Cardiac fibroblast (primary cell): ENCODE measurements at regions not wholly inside any gene's neighbourhood (a gene's known extent, or its start where the extent isn't known, plus 50 kb on each side); places are given as distances from the start of the nearest gene placed in this dataset.

Experiments used
- DNase-seq, 2 donors: peaks; one replicate each; pipeline versions ENCODE4 v3.0.0 to v3.0.0-alpha.2; 2010; ENCODE audit warnings: low read depth in 2 of 2
- H3K4me3 ChIP-seq, 2 donors: replicated peaks in 1 of 2; 1 replicate in 1 of 2; 2 replicates in 1 of 2; pipeline ENCODE4 v1.5.1; 2011; ENCODE audit warnings: low read depth in 2 of 2, low read length in 2 of 2, mild to moderate bottlenecking in 2 of 2, moderate library complexity in 1 of 2
- CTCF ChIP-seq: IDR thresholded peaks from one replicate; pipeline ENCODE4 v1.5.1; 2011; ENCODE audit warnings: low read depth, mild to moderate bottlenecking, low read length, inconsistent platforms

GRCh38 chr3:153282355-153282754, 120.3 kb downstream of the RAP2B start:
- no peak overlapping the region for H3K4me3 ChIP-seq
- DNase-seq = no peak
- TF ChIP-seq CTCF = no peak

- no peak for TF ChIP-seq CTCF
- H3K4me3 ChIP-seq = no peak overlapping the region
- DNase-seq = peak; percentile 90 to 94
Measured at GRCh38 chr3:153284282-153284938, 122.4 kb downstream of the RAP2B start.

GRCh38 chr3:153285194-153285641, 123.2 kb downstream of the RAP2B start:
- no peak overlapping the region for H3K4me3 ChIP-seq
- TF ChIP-seq CTCF = no peak
- peak; percentile 50 to 72 for DNase-seq

GRCh38 chr3:153285982-153286381, 124.0 kb downstream of the RAP2B start:
- no peak for TF ChIP-seq CTCF
- H3K4me3 ChIP-seq = no peak overlapping the region
- no peak for DNase-seq

- TF ChIP-seq CTCF = no peak
- no peak overlapping the region for H3K4me3 ChIP-seq
- DNase-seq = no peak
Measured at GRCh38 chr3:153287017-153287416, 125.0 kb downstream of the RAP2B start.

- TF ChIP-seq CTCF = no peak
- H3K4me3 ChIP-seq = no peak overlapping the region
- peak in 1 of 2 donors; percentile 62 for DNase-seq
Measured at GRCh38 chr3:153289334-153289808, 127.3 kb downstream of the RAP2B start.
